HUES64 (cell line): ENCODE measurements at regions not wholly inside any gene's neighbourhood (a gene's known extent, or its start where the extent isn't known, plus 50 kb on each side); places are given as distances from the start of the nearest gene placed in this dataset.
"Not testable (repeated sequence)": the region's sequence is repeated elsewhere in the genome, so short reads cannot be mapped to it uniquely, and the experiment has no call there.

Source experiments
- H3K27ac ChIP-seq: 2 replicates; pipeline ENCODE4 v1.7.0; 2013; ENCODE audit warnings: low read depth, low read length, inconsistent platforms
- H3K27me3 ChIP-seq: 2 replicates; pipeline ENCODE4 v1.6.1; 2013; ENCODE audit warnings: mild to moderate bottlenecking, low read length; ENCODE audit not compliant: insufficient read depth
- H3K36me3 ChIP-seq: 2 replicates; pipeline ENCODE4 v1.6.1; 2013; ENCODE audit warnings: mild to moderate bottlenecking, low read length; ENCODE audit not compliant: insufficient read depth
- H3K4me1 ChIP-seq: 2 replicates; pipeline ENCODE4 v1.6.1; 2013; ENCODE audit warnings: mild to moderate bottlenecking, low read length, moderate library complexity; ENCODE audit not compliant: insufficient read depth
- H3K4me3 ChIP-seq: 2 replicates; pipeline ENCODE4 v1.5.1; 2013; ENCODE audit warnings: mild to moderate bottlenecking, low read length, moderate library complexity
- H3K9ac ChIP-seq: 2 replicates; pipeline ENCODE4 v1.6.1; 2013; ENCODE audit warnings: mild to moderate bottlenecking, low read depth, low read length
- H3K9me3 ChIP-seq: 2 replicates; pipeline ENCODE4 v1.6.1; 2013; ENCODE audit warnings: low read depth, low read length; ENCODE audit not compliant: insufficient read depth
- WGBS: fragments of 150-250, 120-280 bp; methylation state at CpG from one replicate; pipeline ENCODE4 v1.1.7; 2013; ENCODE audit warnings: missing lambda C conversion rate; 5-methylcytosine and 5-hydroxymethylcytosine counted together

GRCh38 chr6:8624665-8625064 is 189.3 kb upstream of the SLC35B3 start:
- no peak overlapping the region for H3K27ac ChIP-seq
- no peaks in the 10 kb centered on the region; the same call in 1 of the 2 replicates for H3K4me1 ChIP-seq
- no peaks in the 10 kb centered on the region for H3K9me3 ChIP-seq
- no peaks in the 10 kb centered on the region for H3K36me3 ChIP-seq
- 100% methylated on average over 1 of the region's 1 CpG for WGBS
- H3K27me3 ChIP-seq: no peaks in the 10 kb centered on the region
- no peak overlapping the region for H3K4me3 ChIP-seq
- no peak overlapping the region for H3K9ac ChIP-seq

GRCh38 chr6:8623441-8623840 is 188.1 kb upstream of the SLC35B3 start:
- H3K27me3 ChIP-seq: no peaks in the 10 kb centered on the region
- no peak overlapping the region for H3K27ac ChIP-seq
- no peaks in the 10 kb centered on the region for H3K36me3 ChIP-seq
- H3K9ac ChIP-seq: no peak overlapping the region
- H3K9me3 ChIP-seq: no peaks in the 10 kb centered on the region
- WGBS: 96% methylated on average over 3 of the region's 3 CpGs
- no peak overlapping the region for H3K4me3 ChIP-seq
- H3K4me1 ChIP-seq: no peaks in the 10 kb centered on the region; the same call in 1 of the 2 replicates

GRCh38 chr6:8619853-8620252 is 184.5 kb upstream of the SLC35B3 start:
- Histone ChIP-seq H3K4me1 (no peaks in the 10 kb centered on the region), H3K9me3 (no peaks in the 10 kb centered on the region), H3K36me3 (no peaks in the 10 kb centered on the region), H3K27me3 (no peaks in the 10 kb centered on the region), H3K9ac (no peak overlapping the region), H3K4me3 (no peak overlapping the region), H3K27ac (no peak overlapping the region)
- WGBS: 95% methylated on average over 8 of the region's 8 CpGs

DNA sequence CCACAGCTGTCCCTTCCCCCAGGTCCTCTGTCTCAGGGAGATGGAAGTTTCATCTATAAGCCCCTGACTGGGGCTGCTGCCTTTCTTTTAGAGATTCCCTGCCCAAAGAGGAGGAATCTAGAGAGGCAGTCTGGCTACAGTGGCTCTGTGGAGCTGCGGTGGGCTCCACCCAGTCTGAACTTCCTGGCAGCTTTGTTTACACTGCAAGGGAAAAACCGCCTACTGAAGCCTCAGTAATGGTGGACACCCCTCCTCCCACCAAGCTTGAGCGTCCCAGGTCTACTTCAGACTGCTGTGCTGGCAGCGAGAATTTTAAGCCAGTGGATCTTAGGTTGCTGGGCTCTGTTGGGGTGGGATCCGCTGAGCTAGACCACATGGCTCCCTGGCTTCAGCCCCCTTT is 184.1 kb upstream of the SLC35B3 start:
- H3K4me1 ChIP-seq, H3K4me3 ChIP-seq, H3K9ac ChIP-seq, H3K27ac ChIP-seq, H3K36me3 ChIP-seq, H3K9me3 ChIP-seq, H3K27me3 ChIP-seq: not testable (repeated sequence)
- 76% methylated on average over 5 of the region's 5 CpGs for WGBS

DNA sequence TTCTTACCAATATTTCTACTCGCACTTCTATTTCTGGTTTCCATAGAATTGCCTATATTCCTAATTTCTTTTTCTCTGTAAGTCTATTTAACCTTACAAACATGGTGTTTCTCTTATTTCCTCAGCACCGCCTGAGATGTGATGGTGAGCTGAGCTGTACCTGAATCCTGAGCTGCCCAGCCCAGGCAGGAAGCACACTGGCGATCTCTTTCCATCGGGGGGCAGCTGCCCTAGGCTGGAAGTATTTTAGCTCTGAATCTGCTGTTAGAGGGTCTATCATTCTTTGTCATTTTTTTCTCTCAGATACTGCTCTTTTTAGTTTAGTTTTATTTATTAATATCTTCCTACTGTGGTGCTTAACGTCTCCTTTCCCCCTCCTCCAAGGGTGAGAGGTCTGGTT is 173.4 kb upstream of the SLC35B3 start:
- Histone ChIP-seq H3K4me3 (no peak overlapping the region), H3K36me3 (no peaks in the 10 kb centered on the region), H3K4me1 (no peaks in the 10 kb centered on the region), H3K27ac (no peak overlapping the region), H3K9me3 (no peaks in the 10 kb centered on the region), H3K27me3 (no peaks in the 10 kb centered on the region), H3K9ac (no peak overlapping the region)
- WGBS: 79% methylated on average over 4 of the region's 5 CpGs

DNA sequence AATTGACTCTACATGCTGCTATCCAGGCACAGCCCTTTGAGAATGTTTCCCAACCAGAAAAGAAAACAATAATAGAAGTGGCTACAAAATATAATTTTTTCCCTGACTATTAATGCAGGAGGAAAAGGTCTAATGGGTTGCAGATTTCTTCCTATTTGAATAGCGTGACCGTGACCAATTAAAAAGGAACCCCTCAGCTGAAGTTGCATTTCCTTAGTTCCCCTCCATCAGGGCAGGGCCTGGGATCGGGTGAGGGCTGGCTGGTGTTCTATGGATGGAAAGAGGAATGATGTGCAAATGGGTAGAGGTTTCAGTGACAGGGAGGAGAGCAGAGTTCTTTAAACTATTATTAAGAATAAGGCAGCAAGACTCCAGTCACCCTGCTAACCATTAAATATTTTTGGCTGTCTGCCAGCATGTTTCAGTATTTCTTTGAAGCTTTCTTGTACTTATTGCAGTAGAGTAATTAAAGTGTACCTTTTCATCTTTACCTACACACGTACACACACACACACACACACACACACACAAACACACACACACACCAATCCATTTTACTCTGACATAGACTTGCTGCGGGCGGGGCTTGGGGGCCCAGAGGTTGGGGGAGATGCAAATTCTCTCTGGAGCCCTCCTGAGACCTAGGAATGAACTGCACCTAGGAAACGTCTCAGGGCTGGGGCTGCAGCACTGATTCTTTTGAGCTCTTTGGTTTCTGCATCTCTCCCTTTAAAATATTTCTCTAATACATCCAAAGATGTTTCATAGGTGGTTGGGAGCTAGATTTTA is 154.8 kb upstream of the SLC35B3 start:
- H3K9ac ChIP-seq: no peak overlapping the region
- H3K27ac ChIP-seq: no peak overlapping the region
- no peaks in the 10 kb centered on the region for H3K27me3 ChIP-seq
- no peak overlapping the region for H3K4me3 ChIP-seq
- no peaks in the 10 kb centered on the region for H3K4me1 ChIP-seq
- H3K9me3 ChIP-seq: peaks cover 2% of the 10 kb centered on the region; the same call in 1 of the 2 replicates
- 63% methylated on average over 7 of the region's 7 CpGs for WGBS
- H3K36me3 ChIP-seq: no peaks in the 10 kb centered on the region

DNA sequence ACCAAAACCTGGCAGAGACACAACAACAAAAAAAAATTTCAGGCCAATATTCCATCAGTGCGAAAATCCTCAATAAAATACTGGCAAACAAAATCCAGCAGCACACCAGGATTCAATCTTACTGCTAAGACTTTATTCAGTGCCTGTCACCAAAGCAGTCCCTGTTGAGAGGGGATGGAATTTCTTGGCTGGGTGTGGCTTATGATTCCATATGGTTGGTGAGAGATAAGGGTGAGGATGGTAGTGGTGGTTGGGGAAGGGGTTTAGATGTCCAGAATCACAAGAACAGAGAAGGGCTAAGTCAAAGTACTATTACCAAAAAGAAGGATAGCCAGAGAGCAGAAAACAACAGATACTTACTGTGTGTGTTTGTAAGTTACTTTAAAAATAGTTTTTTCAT is 152.8 kb upstream of the SLC35B3 start:
- Histone ChIP-seq H3K27ac (no peak overlapping the region), H3K4me1 (no peaks in the 10 kb centered on the region), H3K36me3 (no peaks in the 10 kb centered on the region), H3K9ac (no peak overlapping the region), H3K27me3 (no peaks in the 10 kb centered on the region), H3K9me3 (peaks cover 2% of the 10 kb centered on the region; the same call in 1 of the 2 replicates), H3K4me3 (no peak overlapping the region)
- 95% methylated on average over 1 of the region's 1 CpG for WGBS

DNA sequence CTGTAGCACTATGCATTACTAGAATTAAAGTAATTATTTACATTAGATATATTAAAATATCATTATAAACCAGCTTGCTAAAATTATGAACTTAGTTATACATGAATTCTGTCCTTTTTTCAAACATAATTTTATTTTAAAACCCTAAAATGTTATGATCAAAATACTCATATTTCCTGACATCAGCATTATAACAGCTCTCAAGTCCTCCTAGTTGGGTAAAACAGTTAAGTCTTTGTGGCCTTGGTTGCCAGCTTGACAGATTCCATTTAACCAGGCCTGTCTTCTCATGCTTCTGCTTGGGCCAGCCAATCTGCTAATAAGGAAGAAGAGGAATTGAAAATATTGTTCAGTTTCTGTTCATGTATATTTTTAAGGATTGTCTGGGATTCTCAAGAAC is 147.9 kb upstream of the SLC35B3 start:
- no peaks in the 10 kb centered on the region for H3K27me3 ChIP-seq
- H3K4me3 ChIP-seq: no peak overlapping the region
- H3K9me3 ChIP-seq: no peaks in the 10 kb centered on the region
- no peaks in the 10 kb centered on the region for H3K36me3 ChIP-seq
- H3K4me1 ChIP-seq: no peaks in the 10 kb centered on the region
- H3K9ac ChIP-seq: no peak overlapping the region
- no peak overlapping the region for H3K27ac ChIP-seq

DNA sequence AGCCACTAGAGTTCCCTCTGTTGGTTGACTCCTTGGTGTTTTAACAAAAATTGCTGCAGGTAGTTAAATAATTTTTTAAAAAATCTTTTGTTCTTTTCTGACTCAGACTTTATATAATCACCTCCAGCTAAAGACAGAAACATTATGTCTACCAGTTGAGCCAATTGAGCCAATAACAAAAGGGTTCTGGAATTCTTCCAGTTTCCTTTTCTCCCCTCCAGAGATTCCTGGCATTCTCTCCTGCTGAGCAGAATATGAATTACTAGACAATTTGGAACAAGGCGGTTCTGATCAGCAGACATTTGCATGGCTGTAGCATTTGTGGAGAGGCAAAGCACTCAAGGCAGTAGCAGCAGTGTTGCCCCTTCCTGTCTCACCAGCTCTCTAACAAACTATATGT is 144.0 kb upstream of the SLC35B3 start:
- no peaks in the 10 kb centered on the region for H3K27me3 ChIP-seq
- no peaks in the 10 kb centered on the region for H3K4me1 ChIP-seq
- H3K27ac ChIP-seq: no peak overlapping the region
- H3K9me3 ChIP-seq: no peaks in the 10 kb centered on the region
- 95% methylated on average over 1 of the region's 1 CpG for WGBS
- no peaks in the 10 kb centered on the region for H3K36me3 ChIP-seq
- H3K9ac ChIP-seq: no peak overlapping the region
- H3K4me3 ChIP-seq: no peak overlapping the region

- H3K9me3 ChIP-seq: no peaks in the 10 kb centered on the region
- no peaks in the 10 kb centered on the region for H3K36me3 ChIP-seq
- H3K9ac ChIP-seq: no peak overlapping the region
- H3K4me3 ChIP-seq: no peak overlapping the region
- H3K27ac ChIP-seq: no peak overlapping the region
- no peaks in the 10 kb centered on the region for H3K4me1 ChIP-seq
- H3K27me3 ChIP-seq: no peaks in the 10 kb centered on the region
- WGBS: 100% methylated on average over 1 of the region's 1 CpG
These were observed 142.7 kb upstream of the SLC35B3 start for GRCh38 chr6:8578006-8578405.

DNA sequence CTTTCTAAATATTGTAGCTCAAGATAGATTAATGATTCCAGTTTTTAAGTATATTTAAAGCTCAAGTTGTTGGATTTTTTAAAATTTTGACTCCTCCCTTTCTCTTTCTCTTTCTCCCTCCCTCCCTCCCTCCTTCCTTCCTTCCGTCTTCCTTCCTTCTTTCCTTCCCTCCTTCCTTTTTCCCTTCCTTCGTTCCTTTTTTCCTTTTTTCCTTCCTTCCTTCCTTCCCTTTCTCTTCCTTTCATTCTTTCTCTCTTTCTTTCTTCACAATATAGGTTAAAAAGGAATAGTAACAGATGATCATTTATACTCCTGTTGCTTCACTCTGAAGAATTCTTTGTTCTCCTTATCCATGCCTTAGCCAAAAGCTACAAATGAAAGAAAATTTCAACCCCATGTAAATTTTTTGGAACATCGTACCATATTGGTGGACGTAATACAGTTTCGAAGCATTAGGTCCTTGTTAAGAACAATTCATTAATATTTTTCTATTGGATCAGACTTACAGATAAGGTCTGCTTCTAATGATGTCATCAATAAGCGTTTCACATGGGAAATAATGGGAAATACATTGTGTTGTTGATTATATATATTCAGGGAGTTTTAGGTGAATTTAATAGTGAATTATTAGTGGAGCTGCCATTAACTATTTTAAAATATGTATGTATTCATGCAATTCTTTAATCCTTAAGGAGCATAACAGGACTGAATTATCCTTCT is 139.6 kb upstream of the SLC35B3 start:
- H3K9me3 ChIP-seq: no peaks in the 10 kb centered on the region
- no peaks in the 10 kb centered on the region for H3K36me3 ChIP-seq
- H3K9ac ChIP-seq: no peak overlapping the region
- H3K4me3 ChIP-seq: no peak overlapping the region
- no peaks in the 10 kb centered on the region for H3K4me1 ChIP-seq
- H3K27ac ChIP-seq: no peak overlapping the region
- WGBS: 92% methylated on average over 6 of the region's 6 CpGs
- H3K27me3 ChIP-seq: no peaks in the 10 kb centered on the region
